Immature natural killer cell (primary cell): ENCODE measurements at regions not wholly inside any gene's neighbourhood (a gene's known extent, or its start where the extent isn't known, plus 50 kb on each side); places are given as distances from the start of the nearest gene placed in this dataset.

Experiments
- DNase-seq, 3 donors: peaks; one replicate each; pipeline ENCODE4 v3.0.0; 2022; ENCODE audit warnings: mixed read lengths in 1 of 3
- H3K27ac Mint-ChIP-seq, 6 donors: one replicate each; pipeline ENCODE4 v1.8.0; 2020; ENCODE audit warnings: mixed read lengths in 6 of 6, mild to moderate bottlenecking in 5 of 6, inconsistent platforms in 4 of 6, moderate library complexity in 3 of 6
- H3K27me3 Mint-ChIP-seq, 3 donors: one replicate each; pipeline ENCODE4 v1.8.0; 2020 to 2021; ENCODE audit warnings: low read depth in 3 of 3, mild to moderate bottlenecking in 3 of 3, mixed read lengths in 3 of 3, moderate library complexity in 3 of 3, inconsistent platforms in 1 of 3
- H3K36me3 Mint-ChIP-seq, 3 donors: one replicate each; pipeline ENCODE4 v1.8.0; 2020; ENCODE audit warnings: mixed read lengths in 3 of 3, inconsistent platforms in 2 of 3, mild to moderate bottlenecking in 2 of 3
- H3K4me1 Mint-ChIP-seq, 2 donors: one replicate each; pipeline ENCODE4 v1.8.0; 2020; ENCODE audit warnings: inconsistent platforms in 2 of 2, mild to moderate bottlenecking in 2 of 2, mixed read lengths in 2 of 2, moderate library complexity in 1 of 2
- H3K4me3 Mint-ChIP-seq, 5 donors: one replicate each; pipeline ENCODE4 v1.8.0; 2020; ENCODE audit warnings: mild to moderate bottlenecking in 5 of 5, mixed read lengths in 5 of 5, inconsistent platforms in 3 of 5, moderate library complexity in 3 of 5
- H3K9me3 Mint-ChIP-seq, 6 donors: one replicate each; pipeline ENCODE4 v1.8.0; 2020; ENCODE audit warnings: mild to moderate bottlenecking in 6 of 6, mixed read lengths in 6 of 6, inconsistent platforms in 4 of 6, moderate library complexity in 3 of 6

DNA sequence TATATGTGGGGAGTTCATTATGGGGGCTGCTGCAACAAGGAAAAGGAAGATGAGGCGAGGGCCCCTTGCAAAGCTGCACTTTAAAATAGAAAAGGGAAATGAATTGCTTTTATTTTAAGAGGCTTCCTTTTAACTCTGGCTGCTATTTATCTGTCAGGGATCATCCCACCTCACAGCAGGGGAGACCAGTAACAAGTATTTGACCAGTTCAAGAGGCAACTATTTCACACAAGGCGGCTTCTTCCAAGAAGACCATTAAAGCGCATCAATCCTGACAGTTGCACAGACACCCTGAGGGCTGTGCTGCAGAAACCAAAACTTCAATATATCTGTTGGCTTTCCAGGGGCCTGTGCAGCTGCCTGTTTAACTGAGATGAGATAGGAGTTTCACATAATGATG, 1009.2 kb downstream of the SORCS3 start:
- H3K4me3 Mint-ChIP-seq, result no peak overlapping the region
- DNase-seq, result no peak
- H3K27ac Mint-ChIP-seq, result no peak overlapping the region
- H3K36me3 Mint-ChIP-seq, result peaks cover 0 to under 1% (median 0%) of the 10 kb centered on the region in 3 donors
- H3K27me3 Mint-ChIP-seq, result no peaks in the 10 kb centered on the region
- no peaks in the 10 kb centered on the region for H3K4me1 Mint-ChIP-seq
- peaks cover 0 to 32% (median 12%) of the 10 kb centered on the region in 6 donors for H3K9me3 Mint-ChIP-seq

DNA sequence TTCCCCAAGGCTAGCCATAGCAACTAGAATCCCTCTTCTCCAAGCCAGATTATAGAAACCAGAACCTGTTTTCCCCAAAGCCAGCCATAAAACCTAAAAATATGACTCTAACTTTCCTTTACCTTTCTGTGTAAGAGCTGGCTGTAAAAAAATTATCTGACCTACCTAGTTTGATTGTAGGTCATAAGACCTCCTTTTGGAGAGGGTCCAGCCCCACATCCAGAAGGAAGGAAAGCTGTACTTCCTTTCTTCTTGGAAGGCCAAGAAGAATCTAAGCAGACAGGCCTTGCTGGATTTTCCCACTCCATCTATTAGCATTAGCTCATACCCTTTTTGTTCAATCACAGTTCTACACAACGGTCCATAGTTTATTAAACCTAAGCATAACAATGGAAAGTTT, 1006.3 kb downstream of the SORCS3 start:
- no peak overlapping the region for H3K4me3 Mint-ChIP-seq
- no peaks in the 10 kb centered on the region for H3K27me3 Mint-ChIP-seq
- H3K4me1 Mint-ChIP-seq, result no peaks in the 10 kb centered on the region
- H3K36me3 Mint-ChIP-seq, result no peaks in the 10 kb centered on the region
- no peak overlapping the region for H3K27ac Mint-ChIP-seq
- H3K9me3 Mint-ChIP-seq, result peaks cover 0 to 31% (median 14%) of the 10 kb centered on the region in 6 donors
- DNase-seq, result no peak

DNA sequence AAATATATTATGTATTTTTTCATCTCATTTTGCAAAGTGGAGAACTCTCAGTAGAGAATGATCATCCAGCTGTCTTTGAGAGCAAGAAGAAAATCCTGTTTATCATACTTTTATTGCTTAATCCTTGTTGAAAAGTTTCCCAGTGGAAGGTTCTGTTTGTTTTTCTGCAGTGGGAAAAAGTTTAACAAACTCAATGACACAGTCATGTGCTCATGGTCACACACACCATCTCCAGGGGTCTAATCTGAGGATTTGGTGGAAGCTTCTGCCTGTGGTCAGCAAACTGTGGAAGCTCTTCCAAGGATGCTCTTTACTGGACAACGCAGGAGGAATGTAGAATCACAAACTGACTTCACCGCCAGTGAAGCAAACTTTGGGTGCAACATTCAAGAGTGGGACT, 1003.9 kb downstream of the SORCS3 start:
- Mint-ChIP-seq H3K27ac (no peak overlapping the region), H3K4me3 (no peak overlapping the region), H3K4me1 (no peaks in the 10 kb centered on the region), H3K27me3 (no peaks in the 10 kb centered on the region), H3K36me3 (no peaks in the 10 kb centered on the region), H3K9me3 (peaks cover 1 to 33% (median 16%) of the 10 kb centered on the region in 6 donors)
- DNase-seq, result no peak

- Mint-ChIP-seq H3K27ac (no peak overlapping the region), H3K27me3 (no peaks in the 10 kb centered on the region), H3K4me1 (no peaks in the 10 kb centered on the region), H3K36me3 (no peaks in the 10 kb centered on the region), H3K9me3 (peaks cover 1 to 32% (median 15%) of the 10 kb centered on the region in 6 donors), H3K4me3 (no peak overlapping the region)
- DNase-seq, result no peak
Measured at GRCh38 chr10:105644559-105644958, 1003.5 kb downstream of the SORCS3 start.

DNA sequence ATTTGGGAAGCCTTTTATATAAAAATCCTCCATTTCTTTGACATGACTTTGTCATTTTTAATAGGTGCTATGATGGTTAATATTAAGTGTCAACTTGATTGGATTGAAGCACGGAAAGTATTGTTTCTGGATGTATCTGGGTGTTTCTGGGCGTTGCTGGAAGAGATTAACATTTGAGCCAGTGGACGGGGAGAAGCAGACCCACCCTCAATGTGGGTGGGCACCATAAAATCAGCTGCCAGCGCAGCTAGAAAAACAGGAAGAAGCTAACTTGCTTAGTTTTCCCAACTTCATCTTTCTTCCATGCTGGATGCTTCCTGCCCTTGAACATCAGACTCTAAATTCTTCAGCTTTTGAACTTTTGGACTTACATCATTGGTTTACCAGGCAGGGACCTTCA, 1003.0 kb downstream of the SORCS3 start:
- Mint-ChIP-seq H3K27me3 (no peaks in the 10 kb centered on the region), H3K4me1 (no peaks in the 10 kb centered on the region), H3K4me3 (no peak overlapping the region), H3K27ac (no peak overlapping the region), H3K36me3 (no peaks in the 10 kb centered on the region), H3K9me3 (peaks cover 1 to 32% (median 14%) of the 10 kb centered on the region in 6 donors)
- DNase-seq, result no peak

- no peaks in the 10 kb centered on the region for H3K4me1 Mint-ChIP-seq
- DNase-seq, result no peak
- H3K27ac Mint-ChIP-seq, result no peak overlapping the region
- H3K27me3 Mint-ChIP-seq, result no peaks in the 10 kb centered on the region
- peaks cover 1 to 32% (median 14%) of the 10 kb centered on the region in 6 donors for H3K9me3 Mint-ChIP-seq
- H3K4me3 Mint-ChIP-seq, result no peak overlapping the region
- no peaks in the 10 kb centered on the region for H3K36me3 Mint-ChIP-seq
Measured at GRCh38 chr10:105643660-105644059, 1002.6 kb downstream of the SORCS3 start.

DNA sequence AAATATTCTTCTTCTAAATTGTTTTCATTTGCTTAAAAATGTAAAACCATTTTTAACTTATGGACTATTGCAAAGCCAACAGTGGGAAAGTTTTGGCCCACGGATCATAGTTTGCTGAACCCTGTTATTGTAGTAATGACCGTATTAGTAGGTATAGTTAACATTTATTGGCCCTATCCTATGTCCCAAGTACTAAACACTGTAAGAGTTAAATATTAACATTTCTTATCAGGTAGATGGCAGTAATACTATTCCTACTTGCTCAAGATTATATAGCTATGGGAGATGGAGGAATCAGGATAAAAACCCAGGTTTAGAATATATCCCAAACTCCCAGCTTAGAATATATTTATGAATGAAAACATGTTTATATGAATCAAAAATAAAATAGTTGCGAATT, 993.2 kb downstream of the SORCS3 start:
- DNase-seq, result no peak
- Mint-ChIP-seq H3K9me3 (peaks cover 4 to 25% (median 13%) of the 10 kb centered on the region in 6 donors), H3K27ac (no peak overlapping the region), H3K4me1 (no peaks in the 10 kb centered on the region), H3K4me3 (no peak overlapping the region), H3K36me3 (no peaks in the 10 kb centered on the region), H3K27me3 (peaks cover 0 to 3% (median 0%) of the 10 kb centered on the region in 3 donors)

GRCh38 chr10:105615715-105616365, 974.8 kb downstream of the SORCS3 start:
- DNase-seq, result no peak
- H3K4me3 Mint-ChIP-seq, result no peak overlapping the region
- peaks cover 4 to 29% (median 10%) of the 10 kb centered on the region in 6 donors for H3K9me3 Mint-ChIP-seq
- no peak overlapping the region for H3K27ac Mint-ChIP-seq
- no peaks in the 10 kb centered on the region for H3K36me3 Mint-ChIP-seq
- no peaks in the 10 kb centered on the region for H3K4me1 Mint-ChIP-seq
- peaks cover 0 to 1% (median 0%) of the 10 kb centered on the region in 3 donors for H3K27me3 Mint-ChIP-seq

- no peak for DNase-seq
- Mint-ChIP-seq H3K27ac (no peak overlapping the region), H3K36me3 (no peaks in the 10 kb centered on the region), H3K4me3 (no peak overlapping the region), H3K27me3 (peaks cover 0 to 1% (median 0%) of the 10 kb centered on the region in 3 donors), H3K9me3 (peaks cover 0 to 36% (median 12%) of the 10 kb centered on the region in 6 donors), H3K4me1 (no peaks in the 10 kb centered on the region)
Measured at GRCh38 chr10:105611244-105611798, 970.2 kb downstream of the SORCS3 start.

DNA sequence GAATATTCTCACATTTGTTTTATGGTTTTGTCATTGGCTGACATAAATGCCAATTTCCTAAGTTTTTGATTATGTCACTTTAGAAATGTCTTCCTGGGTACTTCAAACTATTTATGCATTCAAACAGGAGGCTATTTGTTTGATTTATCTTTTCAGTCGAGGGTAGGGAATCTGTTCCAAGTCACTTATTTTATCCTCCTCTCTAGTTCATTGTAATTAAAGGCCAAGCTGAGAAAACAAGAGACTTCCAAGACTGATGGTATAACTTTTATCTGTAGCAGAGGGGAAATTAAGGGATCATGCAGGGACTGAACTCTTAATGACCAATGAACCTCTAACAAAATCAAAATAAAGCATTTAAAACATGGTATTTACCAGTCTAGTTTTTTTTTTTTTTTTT, 968.4 kb downstream of the SORCS3 start:
- Mint-ChIP-seq H3K27me3 (peaks cover 0 to 3% (median 0%) of the 10 kb centered on the region in 3 donors), H3K9me3 (peaks cover 0 to 41% (median 17%) of the 10 kb centered on the region in 6 donors), H3K4me1 (no peaks in the 10 kb centered on the region), H3K27ac (no peak overlapping the region), H3K4me3 (no peak overlapping the region), H3K36me3 (no peaks in the 10 kb centered on the region)
- no peak for DNase-seq

- no peak overlapping the region for H3K4me3 Mint-ChIP-seq
- H3K36me3 Mint-ChIP-seq, result no peaks in the 10 kb centered on the region
- no peak for DNase-seq
- no peaks in the 10 kb centered on the region for H3K4me1 Mint-ChIP-seq
- no peak overlapping the region for H3K27ac Mint-ChIP-seq
- peaks cover 0 to 1% (median 0%) of the 10 kb centered on the region in 3 donors for H3K27me3 Mint-ChIP-seq
- peaks cover 0 to 38% (median 14%) of the 10 kb centered on the region in 6 donors for H3K9me3 Mint-ChIP-seq
Measured at GRCh38 chr10:105605918-105606317, 964.8 kb downstream of the SORCS3 start.

GRCh38 chr10:105605104-105605503, 964.0 kb downstream of the SORCS3 start:
- Mint-ChIP-seq H3K36me3 (no peaks in the 10 kb centered on the region), H3K9me3 (peaks cover 0 to 38% (median 14%) of the 10 kb centered on the region in 6 donors), H3K27ac (no peak overlapping the region), H3K27me3 (peaks cover 0 to 1% (median 0%) of the 10 kb centered on the region in 3 donors), H3K4me3 (no peak overlapping the region), H3K4me1 (no peaks in the 10 kb centered on the region)
- DNase-seq, result no peak

GRCh38 chr10:105598207-105598606, 957.1 kb downstream of the SORCS3 start:
- peaks cover 0 to 1% (median 1%) of the 10 kb centered on the region in 3 donors for H3K27me3 Mint-ChIP-seq

GRCh38 chr10:105597312-105597711, 956.2 kb downstream of the SORCS3 start:
- Mint-ChIP-seq H3K27ac (no peak overlapping the region), H3K9me3 (peaks cover 0 to 40% (median 14%) of the 10 kb centered on the region in 6 donors), H3K36me3 (no peaks in the 10 kb centered on the region), H3K27me3 (peaks cover 0 to 1% (median 1%) of the 10 kb centered on the region in 3 donors), H3K4me3 (no peak overlapping the region), H3K4me1 (no peaks in the 10 kb centered on the region)
- DNase-seq, result no peak

More at GRCh38 chr10:105598207-105598606, 957.1 kb downstream of the SORCS3 start:
- H3K36me3 Mint-ChIP-seq, result no peaks in the 10 kb centered on the region
- peaks cover 1 to 34% (median 12%) of the 10 kb centered on the region in 6 donors for H3K9me3 Mint-ChIP-seq
- no peak overlapping the region for H3K27ac Mint-ChIP-seq
- DNase-seq, result no peak
- no peak overlapping the region for H3K4me3 Mint-ChIP-seq
- no peaks in the 10 kb centered on the region for H3K4me1 Mint-ChIP-seq
